CD14-positive monocyte (primary cell): ENCODE measurements at regions not wholly inside any gene's neighbourhood (a gene's known extent, or its start where the extent isn't known, plus 50 kb on each side); places are given as distances from the start of the nearest gene placed in this dataset.

Experiments used
- DNase-seq, 3 donors: peaks; one replicate each; pipeline ENCODE4 v3.0.0-alpha.2; 2011 to 2022
- H2AFZ ChIP-seq: 2 replicates; pipeline ENCODE4 v1.6.0; 2012; ENCODE audit warnings: mild to moderate bottlenecking, low read depth, low read length, inconsistent platforms; ENCODE audit not compliant: insufficient read depth, poor library complexity, severe bottlenecking
- H3K27ac ChIP-seq, 2 donors: 1 replicate in 1 of 2; 2 replicates in 1 of 2; pipeline ENCODE4 v1.5.1; 2012 to 2013; ENCODE audit warnings: low read length in 2 of 2, control low read depth in 1 of 2, inconsistent platforms in 1 of 2, low read depth in 1 of 2, mild to moderate bottlenecking in 1 of 2
- H3K27me3 ChIP-seq, 2 donors: one replicate each; pipeline versions ENCODE4 v1.6.0 to v1.6.1; 2011 to 2013; ENCODE audit warnings: low read length in 2 of 2; ENCODE audit not compliant: control insufficient read depth in 2 of 2, insufficient read depth in 2 of 2
- H3K36me3 ChIP-seq, 2 donors: replicated peaks in 1 of 2; 1 replicate in 1 of 2; 2 replicates in 1 of 2; pipeline versions ENCODE4 v1.5.1 to v1.6.1; 2012 to 2013; ENCODE audit warnings: low read length in 2 of 2, control low read depth in 1 of 2, inconsistent platforms in 1 of 2, mild to moderate bottlenecking in 1 of 2; ENCODE audit not compliant: insufficient read depth in 2 of 2, control insufficient read depth in 1 of 2
- H3K4me1 ChIP-seq, 2 donors: 1 replicate in 1 of 2; 2 replicates in 1 of 2; pipeline versions ENCODE4 v1.5.1 to v1.6.1; 2012 to 2013; ENCODE audit warnings: low read length in 2 of 2, control low read depth in 1 of 2, inconsistent platforms in 1 of 2, mild to moderate bottlenecking in 1 of 2, moderate library complexity in 1 of 2; ENCODE audit not compliant: insufficient read depth in 2 of 2, control insufficient read depth in 1 of 2
- H3K4me2 ChIP-seq: replicated peaks from 2 replicates; pipeline ENCODE3; 2012; ENCODE audit warnings: low read length, moderate library complexity, mild to moderate bottlenecking; ENCODE audit not compliant: poor library complexity, severe bottlenecking; ENCODE audit errors: extremely low read depth
- H3K4me3 ChIP-seq, 3 experiments: fragments of 200-600 bp in 1 of 3; sonication (generic) in 1 of 3; replicated peaks in 1 of 3; 1 replicate in 2 of 3; 2 replicates in 1 of 3; pipeline ENCODE4 v1.5.1; 2011 to 2013; ENCODE audit warnings: low read length in 3 of 3, mild to moderate bottlenecking in 3 of 3, control low read depth in 2 of 3, low read depth in 2 of 3, inconsistent platforms in 1 of 3, moderate library complexity in 1 of 3
- H3K79me2 ChIP-seq: 2 replicates; pipeline ENCODE4 v1.6.0; 2012; ENCODE audit warnings: mild to moderate bottlenecking, control low read depth, inconsistent platforms, low read length, moderate library complexity; ENCODE audit not compliant: insufficient read depth
- H3K9ac ChIP-seq: 2 replicates; pipeline ENCODE4 v1.6.0; 2017; ENCODE audit warnings: low read length, mild to moderate bottlenecking; ENCODE audit not compliant: insufficient read depth, poor library complexity, severe bottlenecking
- H3K9me3 ChIP-seq, 2 donors: replicated peaks in 1 of 2; 1 replicate in 1 of 2; 2 replicates in 1 of 2; pipeline versions ENCODE4 v1.5.1 to v1.6.1; 2012 to 2013; ENCODE audit warnings: low read length in 2 of 2, control low read depth in 1 of 2; ENCODE audit not compliant: control insufficient read depth in 1 of 2, insufficient read depth in 1 of 2
- H4K20me1 ChIP-seq: 2 replicates; pipeline ENCODE4 v1.6.0; 2012; ENCODE audit warnings: mild to moderate bottlenecking, low read length, control low read depth, moderate library complexity; ENCODE audit not compliant: insufficient read depth
- H3K27ac Mint-ChIP-seq, 7 donors: one replicate each; pipeline ENCODE4 v1.8.0; 2020; ENCODE audit warnings: mild to moderate bottlenecking in 7 of 7, mixed read lengths in 7 of 7, moderate library complexity in 6 of 7, inconsistent platforms in 2 of 7
- H3K27me3 Mint-ChIP-seq, 3 donors: one replicate each; pipeline ENCODE4 v1.8.0; 2021 to 2022; ENCODE audit warnings: low read depth in 3 of 3, mild to moderate bottlenecking in 3 of 3, mixed read lengths in 3 of 3, moderate library complexity in 3 of 3, inconsistent platforms in 1 of 3
- H3K36me3 Mint-ChIP-seq, 2 donors: one replicate each; pipeline ENCODE4 v1.8.0; 2020; ENCODE audit warnings: mixed read lengths in 2 of 2, inconsistent platforms in 1 of 2, mild to moderate bottlenecking in 1 of 2
- H3K4me1 Mint-ChIP-seq: one replicate; pipeline ENCODE4 v1.8.0; 2020; ENCODE audit warnings: mild to moderate bottlenecking, mixed read lengths
- H3K4me3 Mint-ChIP-seq, 2 donors: one replicate each; pipeline ENCODE4 v1.8.0; 2020; ENCODE audit warnings: mild to moderate bottlenecking in 2 of 2, mixed read lengths in 2 of 2, moderate library complexity in 1 of 2
- H3K9me3 Mint-ChIP-seq, 7 donors: one replicate each; pipeline ENCODE4 v1.8.0; 2020 to 2022; ENCODE audit warnings: mixed read lengths in 7 of 7, mild to moderate bottlenecking in 6 of 7, moderate library complexity in 6 of 7, inconsistent platforms in 2 of 7
- WGBS: methylation state at CpG from one replicate; pipeline ENCODE4 v1.1.5; 2013; ENCODE audit warnings: missing lambda C conversion rate; ENCODE audit not compliant: insufficient coverage; 5-methylcytosine and 5-hydroxymethylcytosine counted together
- intact Hi-C, 2 donors: fragments of 100-400 bp; cut with micrococcal nuclease; formaldehyde crosslinking; loops; one replicate each; pipeline versions ENCODE4 v1.15.0 to v1.15.1; 2023
- TF ChIP-seq, protein P1 (sequence below): fragments of 200-600 bp; IDR thresholded peaks from one replicate; pipeline ENCODE4 v1.8.0; 2022; ENCODE audit warnings: antibody characterized with exemption, mild to moderate bottlenecking

DNA sequence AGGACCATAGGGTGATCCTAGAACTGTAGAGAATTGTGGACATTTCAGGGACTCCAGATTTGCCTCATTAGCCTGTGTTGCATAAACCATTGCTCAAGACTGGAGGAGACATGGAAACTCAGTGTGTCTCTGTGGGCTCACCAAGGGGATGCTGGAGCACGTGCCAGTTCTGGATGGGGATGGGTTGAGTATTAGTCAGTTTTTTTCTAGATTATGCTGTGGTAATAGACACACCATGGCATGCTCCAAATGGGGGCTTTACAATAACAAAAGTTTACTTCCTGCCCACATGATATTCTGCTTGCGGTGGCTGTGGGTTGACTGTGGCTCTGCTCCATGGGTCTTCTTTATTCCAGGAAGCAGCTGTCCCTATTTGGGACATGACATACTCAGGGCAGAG, 125.4 kb downstream of the FOXD2 start:
- WGBS, result 14% methylated on average over 1 of the region's 2 CpGs
- peak overlapping the region in 1 of 2 donors; percentile 31 for H3K4me3 Mint-ChIP-seq
- Histone ChIP-seq H3K27ac (no peak overlapping the region), H3K27me3 (no peaks in the 10 kb centered on the region), H4K20me1 (no peaks in the 10 kb centered on the region), H3K9me3 (no peaks in the 10 kb centered on the region), H2AFZ (no peak overlapping the region), H3K36me3 (no peaks in the 10 kb centered on the region), H3K4me1 (no peaks in the 10 kb centered on the region), H3K9ac (no peak overlapping the region), H3K4me2 (no peak overlapping the region), H3K79me2 (no peaks in the 10 kb centered on the region), H3K4me3 (no peak overlapping the region)
- H3K27me3 Mint-ChIP-seq, result peaks cover 4 to 15% (median 8%) of the 10 kb centered on the region in 3 donors
- TF ChIP-seq, protein P1, sequence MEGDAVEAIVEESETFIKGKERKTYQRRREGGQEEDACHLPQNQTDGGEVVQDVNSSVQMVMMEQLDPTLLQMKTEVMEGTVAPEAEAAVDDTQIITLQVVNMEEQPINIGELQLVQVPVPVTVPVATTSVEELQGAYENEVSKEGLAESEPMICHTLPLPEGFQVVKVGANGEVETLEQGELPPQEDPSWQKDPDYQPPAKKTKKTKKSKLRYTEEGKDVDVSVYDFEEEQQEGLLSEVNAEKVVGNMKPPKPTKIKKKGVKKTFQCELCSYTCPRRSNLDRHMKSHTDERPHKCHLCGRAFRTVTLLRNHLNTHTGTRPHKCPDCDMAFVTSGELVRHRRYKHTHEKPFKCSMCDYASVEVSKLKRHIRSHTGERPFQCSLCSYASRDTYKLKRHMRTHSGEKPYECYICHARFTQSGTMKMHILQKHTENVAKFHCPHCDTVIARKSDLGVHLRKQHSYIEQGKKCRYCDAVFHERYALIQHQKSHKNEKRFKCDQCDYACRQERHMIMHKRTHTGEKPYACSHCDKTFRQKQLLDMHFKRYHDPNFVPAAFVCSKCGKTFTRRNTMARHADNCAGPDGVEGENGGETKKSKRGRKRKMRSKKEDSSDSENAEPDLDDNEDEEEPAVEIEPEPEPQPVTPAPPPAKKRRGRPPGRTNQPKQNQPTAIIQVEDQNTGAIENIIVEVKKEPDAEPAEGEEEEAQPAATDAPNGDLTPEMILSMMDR, result no peak
- no peak overlapping the region for H3K27ac Mint-ChIP-seq
- H3K9me3 Mint-ChIP-seq, result peaks cover 0 to 1% (median 0%) of the 10 kb centered on the region in 7 donors
- H3K36me3 Mint-ChIP-seq, result no peaks in the 10 kb centered on the region
- peaks cover 2% of the 10 kb centered on the region for H3K4me1 Mint-ChIP-seq
- intact Hi-C loops, result no loop called here
- DNase-seq, result peak in 1 of 3 donors; percentile 12

DNA sequence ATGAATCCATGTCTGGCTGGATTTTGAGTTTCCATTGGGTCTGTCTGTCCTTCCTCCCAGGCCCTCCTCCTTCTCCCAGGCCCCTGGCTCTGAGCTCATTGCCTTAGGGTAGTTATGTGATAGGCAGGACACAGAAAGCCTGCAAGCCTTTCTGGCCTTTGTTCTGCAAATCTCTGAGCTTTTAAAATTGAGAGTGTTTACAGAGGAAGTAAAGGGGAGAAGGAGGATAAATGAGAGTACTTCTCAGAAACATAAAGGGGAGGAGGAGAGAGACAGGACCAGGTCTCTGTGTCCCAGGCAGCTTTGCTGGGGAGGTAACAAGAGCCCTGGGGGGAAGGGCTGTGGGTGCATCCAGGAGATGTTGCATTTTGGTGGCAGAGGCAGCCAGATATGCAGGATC, 126.7 kb downstream of the FOXD2 start:
- Histone ChIP-seq H2AFZ (no peak overlapping the region), H3K36me3 (no peaks in the 10 kb centered on the region), H3K4me3 (no peak overlapping the region), H3K9me3 (no peaks in the 10 kb centered on the region), H4K20me1 (no peaks in the 10 kb centered on the region), H3K79me2 (no peaks in the 10 kb centered on the region), H3K4me1 (no peaks in the 10 kb centered on the region), H3K9ac (no peak overlapping the region), H3K27ac (no peak overlapping the region), H3K4me2 (no peak overlapping the region), H3K27me3 (peaks cover 0 to 3% of the 10 kb centered on the region in 2 donors)
- peaks cover 0 to 2% (median 0%) of the 10 kb centered on the region in 7 donors for H3K9me3 Mint-ChIP-seq
- DNase-seq, result no peak
- H3K27me3 Mint-ChIP-seq, result peaks cover 10 to 23% (median 13%) of the 10 kb centered on the region in 3 donors
- intact Hi-C loops, result no loop called here
- H3K27ac Mint-ChIP-seq, result no peak overlapping the region
- H3K4me3 Mint-ChIP-seq, result no peak overlapping the region
- no peaks in the 10 kb centered on the region for H3K36me3 Mint-ChIP-seq
- peaks cover 2% of the 10 kb centered on the region for H3K4me1 Mint-ChIP-seq
- TF ChIP-seq, protein P1, result no peak
